HL-60 (cell line): ENCODE measurements at regions not wholly inside any gene's neighbourhood (a gene's known extent, or its start where the extent isn't known, plus 50 kb on each side); places are given as distances from the start of the nearest gene placed in this dataset.
"Not testable (repeated sequence)": the region's sequence is repeated elsewhere in the genome, so short reads cannot be mapped to it uniquely, and the experiment has no call there.

Source experiments
- DNase-seq, 2 experiments: peaks; one replicate each; pipeline ENCODE4 v3.0.0-alpha.2; 2010 to 2020; ENCODE audit warnings: low read depth in 1 of 2, low spot score in 1 of 2
- H3K27ac ChIP-seq: fragments of 250-450 bp; sonication (Bioruptor Pico); replicated peaks from 2 replicates; pipeline ENCODE4 v1.5.1; 2020; ENCODE audit warnings: mild to moderate bottlenecking, moderate library complexity
- H3K27me3 ChIP-seq: fragments of 250-450 bp; sonication (Bioruptor Pico); 2 replicates; pipeline ENCODE4 v1.5.1; 2021; ENCODE audit warnings: mild to moderate bottlenecking, moderate library complexity; ENCODE audit not compliant: insufficient read depth, poor library complexity, severe bottlenecking
- H3K4me3 ChIP-seq: replicated peaks from 2 replicates; pipeline ENCODE4 v1.5.1; 2011; ENCODE audit warnings: mild to moderate bottlenecking, control low read depth, low read length; ENCODE audit not compliant: insufficient read depth
- CTCF ChIP-seq: IDR thresholded peaks from one replicate; pipeline ENCODE4 v1.5.1; 2011; ENCODE audit warnings: low read length, control low read depth, inconsistent platforms; ENCODE audit not compliant: insufficient read depth
- GABPA ChIP-seq: IDR thresholded peaks from 2 replicates; pipeline ENCODE4 v1.6.1; 2012; ENCODE audit warnings: low read depth
- POLR2AphosphoS5 ChIP-seq: IDR thresholded peaks from 2 replicates; pipeline ENCODE4 v1.6.1; 2012; ENCODE audit warnings: low read depth
- REST ChIP-seq: IDR thresholded peaks from 2 replicates; pipeline ENCODE4 v1.6.1; 2012; ENCODE audit warnings: low read depth; ENCODE audit not compliant: insufficient replicate concordance
- SPI1 ChIP-seq: IDR thresholded peaks from 2 replicates; pipeline ENCODE4 v1.6.1; 2012; ENCODE audit warnings: low read depth, mild to moderate bottlenecking, borderline replicate concordance

GRCh38 chr3:15940641-15941040 is 142.9 kb upstream of the ANKRD28 start:
- no peak overlapping the region for H3K4me3 ChIP-seq
- TF ChIP-seq REST (no peak), SPI1 (no peak), CTCF (no peak), POLR2AphosphoS5 (no peak), GABPA (no peak)
- no peak overlapping the region for H3K27ac ChIP-seq
- no peaks in the 10 kb centered on the region for H3K27me3 ChIP-seq
- DNase-seq = peak in 1 of 2 experiments; percentile 22

GRCh38 chr3:15941457-15941856 is 143.7 kb upstream of the ANKRD28 start:
- H3K27ac ChIP-seq, H3K27me3 ChIP-seq, DNase-seq, H3K4me3 ChIP-seq: not testable (repeated sequence)

- DNase-seq = no peak
- Histone ChIP-seq H3K4me3 (no peak overlapping the region), H3K27ac (no peak overlapping the region), H3K27me3 (no peaks in the 10 kb centered on the region)
- TF ChIP-seq SPI1 (no peak), REST (no peak), CTCF (no peak), POLR2AphosphoS5 (no peak), GABPA (no peak)
Measured at GRCh38 chr3:15941958-15942357, 144.2 kb upstream of the ANKRD28 start.

- Histone ChIP-seq H3K27me3 (no peaks in the 10 kb centered on the region), H3K27ac (no peak overlapping the region), H3K4me3 (no peak overlapping the region)
- DNase-seq = no peak
- no peak for TF ChIP-seq SPI1
- TF ChIP-seq GABPA = no peak
Measured at GRCh38 chr3:15942462-15942861, 144.7 kb upstream of the ANKRD28 start.

- no peak overlapping the region for H3K27ac ChIP-seq
- H3K27me3 ChIP-seq = no peaks in the 10 kb centered on the region
- DNase-seq = no peak
- H3K4me3 ChIP-seq = no peak overlapping the region
- no peak for TF ChIP-seq REST
- no peak for TF ChIP-seq SPI1
- no peak for TF ChIP-seq CTCF
- no peak for TF ChIP-seq POLR2AphosphoS5
- TF ChIP-seq GABPA = no peak
Measured at GRCh38 chr3:15942936-15943335, 145.2 kb upstream of the ANKRD28 start.
